ENCODE measurements at regions not wholly inside any gene's neighbourhood (a gene's known extent, or its start where the extent isn't known, plus 50 kb on each side); places are given as distances from the start of the nearest gene placed in this dataset.

GRCh38 chr13:37486171-37486681 lies 112.3 kb downstream of the POSTN start:
- H3K27me3 ChIP-seq (ENCODE audit: insufficient read depth, low read length): no peaks in the 10 kb centered on the region
- H3K27ac ChIP-seq (ENCODE audit: low read depth, low read length): no peak overlapping the region
- no peaks in the 10 kb centered on the region for H3K79me2 ChIP-seq (ENCODE audit: insufficient read depth, low read length)
- H3K4me2 ChIP-seq (ENCODE audit: low read length): no peak overlapping the region
- H2AFZ ChIP-seq (ENCODE audit: low read depth, low read length, poor library complexity, severe bottlenecking): no peak overlapping the region
- DNase-seq (ENCODE audit: low read depth, low spot score) (no peak), ATAC-seq (no peak)
- intact Hi-C loops (cut with micrococcal nuclease): no loop called here
- H3K9me2 ChIP-seq (ENCODE audit: insufficient read depth): no peaks in the 10 kb centered on the region
- TF ChIP-seq MAX (IDR thresholded peaks at IDR 0.05): no peak
- ChIA-PET RAD21 (ENCODE audit: low non-redundant PET in 1 of 2, low total read pairs in 2 of 2, uncharacterized antibody in 2 of 2, unreplicated experiment in 2 of 2) (no interaction called here), POLR2A (no interaction called here), CTCF (no interaction called here)
- no TSS peak for BruUV-seq (replicated peaks)
- H3K9ac ChIP-seq (ENCODE audit: low read length): no peak overlapping the region
- H3K4me3 ChIP-seq (replicated peaks in 1 of 2; ENCODE audit: low read depth in 1 of 2, low read length in 2 of 2): no peak overlapping the region
- H3K4me1 ChIP-seq (ENCODE audit: control insufficient read depth in 1 of 2, insufficient read depth in 2 of 2, low read length in 2 of 2): no peaks in the 10 kb centered on the region
- no peaks in the 10 kb centered on the region for H3K36me3 ChIP-seq (ENCODE audit: control insufficient read depth in 1 of 2, insufficient read depth in 2 of 2, low read length in 2 of 2)
- H4K20me1 ChIP-seq (ENCODE audit: insufficient read depth): no peaks in the 10 kb centered on the region
- peaks cover 12 to 29% of the 10 kb centered on the region in 2 experiments; a peak in 3 of 4 replicates for H3K9me3 ChIP-seq (ENCODE audit: control insufficient read depth in 1 of 2, insufficient read depth in 1 of 2, low read depth in 1 of 2, low read length in 2 of 2)

GRCh38 chr13:37485756-37486155 lies 112.8 kb downstream of the POSTN start:
- no peaks in the 10 kb centered on the region for H3K36me3 ChIP-seq (ENCODE audit: control insufficient read depth in 1 of 2, insufficient read depth in 2 of 2, low read length in 2 of 2)
- DNase-seq (ENCODE audit: low read depth, low spot score): no peak
- H3K9me2 ChIP-seq (ENCODE audit: insufficient read depth): no peaks in the 10 kb centered on the region
- H3K79me2 ChIP-seq (ENCODE audit: insufficient read depth, low read length): no peaks in the 10 kb centered on the region
- ChIA-PET CTCF (no interaction called here), POLR2A (no interaction called here), RAD21 (ENCODE audit: low non-redundant PET in 1 of 2, low total read pairs in 2 of 2, uncharacterized antibody in 2 of 2, unreplicated experiment in 2 of 2) (no interaction called here)
- H3K9ac ChIP-seq (ENCODE audit: low read length): no peak overlapping the region
- no peak for ATAC-seq
- no peak overlapping the region for H2AFZ ChIP-seq (ENCODE audit: low read depth, low read length, poor library complexity, severe bottlenecking)
- H3K4me2 ChIP-seq (ENCODE audit: low read length): no peak overlapping the region
- H3K4me1 ChIP-seq (ENCODE audit: control insufficient read depth in 1 of 2, insufficient read depth in 2 of 2, low read length in 2 of 2): no peaks in the 10 kb centered on the region
- intact Hi-C loops (cut with micrococcal nuclease): no loop called here
- H3K9me3 ChIP-seq (ENCODE audit: control insufficient read depth in 1 of 2, insufficient read depth in 1 of 2, low read depth in 1 of 2, low read length in 2 of 2): peaks cover 12 to 33% of the 10 kb centered on the region in 2 experiments; a peak in 3 of 4 replicates
- no peaks in the 10 kb centered on the region for H3K27me3 ChIP-seq (ENCODE audit: insufficient read depth, low read length)
- no TSS peak for BruUV-seq (replicated peaks)
- TF ChIP-seq REST (IDR thresholded peaks at IDR 0.05; ENCODE audit: low read depth) (no peak), CEBPB (IDR thresholded peaks at IDR 0.05; ENCODE audit: low read depth) (no peak), TCF7L2 (IDR thresholded peaks at IDR 0.05; ENCODE audit: borderline replicate concordance, extremely low read depth, insufficient read depth, insufficient read length) (no peak), CBX3 (IDR thresholded peaks at IDR 0.05; ENCODE audit: low read depth) (no peak), SIN3A (IDR thresholded peaks at IDR 0.05; ENCODE audit: low read depth) (no peak), EZH2phosphoT487 (IDR thresholded peaks at IDR 0.05; ENCODE audit: borderline replicate concordance) (no peak), ATF3 (IDR thresholded peaks at IDR 0.05) (no peak), ELF1 (IDR thresholded peaks at IDR 0.05; ENCODE audit: borderline replicate concordance, low read depth) (no peak), EZH2 (IDR thresholded peaks at IDR 0.05) (no peak)
- H3K27ac ChIP-seq (ENCODE audit: low read depth, low read length): no peak overlapping the region
- no peak overlapping the region for H3K4me3 ChIP-seq (replicated peaks in 1 of 2; ENCODE audit: low read depth in 1 of 2, low read length in 2 of 2)
- H4K20me1 ChIP-seq (ENCODE audit: insufficient read depth): no peaks in the 10 kb centered on the region

Measured in HCT116 (cell line).